Smooth muscle cell (in vitro differentiated cells): ENCODE measurements at regions not wholly inside any gene's neighbourhood (a gene's known extent, or its start where the extent isn't known, plus 50 kb on each side); places are given as distances from the start of the nearest gene placed in this dataset.

Experiments used
- DNase-seq: peaks from one replicate; lab custom pipeline; 2025; ENCODE audit not compliant: unreplicated experiment; lab: John Stamatoyannopoulos, UW
- H2AFZ ChIP-seq: fragments of 200-600 bp; sonication (generic); 2 replicates; pipeline ENCODE4 v1.6.0; 2016; ENCODE audit warnings: antibody characterized with exemption, low read depth, mild to moderate bottlenecking
- H3F3A ChIP-seq: fragments of 200-600 bp; sonication (generic); 2 replicates; pipeline ENCODE4 v1.6.0; 2017; ENCODE audit warnings: antibody characterized with exemption, low read depth
- H3K27ac ChIP-seq: fragments of 200-600 bp; sonication (generic); 2 replicates; pipeline ENCODE4 v1.5.1; 2016; ENCODE audit warnings: low read depth, mild to moderate bottlenecking
- H3K27me3 ChIP-seq: fragments of 200-600 bp; sonication (generic); 2 replicates; pipeline ENCODE4 v1.6.1; 2016; ENCODE audit warnings: low read depth, mild to moderate bottlenecking
- H3K36me3 ChIP-seq: fragments of 200-600 bp; sonication (generic); 2 replicates; pipeline ENCODE4 v1.5.1; 2016; ENCODE audit warnings: low read depth
- H3K4me1 ChIP-seq: fragments of 200-600 bp; sonication (generic); 2 replicates; pipeline ENCODE4 v1.5.1; 2016; ENCODE audit warnings: low read depth
- H3K4me2 ChIP-seq: fragments of 200-600 bp; sonication (generic); 2 replicates; pipeline ENCODE4 v1.6.0; 2016; ENCODE audit warnings: mild to moderate bottlenecking
- H3K4me3 ChIP-seq: fragments of 200-600 bp; sonication (generic); 2 replicates; pipeline ENCODE4 v1.5.1; 2016; ENCODE audit warnings: mild to moderate bottlenecking
- H3K79me2 ChIP-seq: fragments of 200-600 bp; sonication (generic); 2 replicates; pipeline ENCODE4 v1.6.0; 2016; ENCODE audit warnings: low read depth, mild to moderate bottlenecking
- H3K9ac ChIP-seq: fragments of 200-600 bp; sonication (generic); 2 replicates; pipeline ENCODE4 v1.6.0; 2016; ENCODE audit warnings: low read depth
- H3K9me3 ChIP-seq: fragments of 200-600 bp; sonication (generic); replicated peaks from 2 replicates; pipeline ENCODE4 v1.5.1; 2016; ENCODE audit warnings: low read depth
- H4K20me1 ChIP-seq: fragments of 200-600 bp; sonication (generic); 2 replicates; pipeline ENCODE4 v1.6.0; 2016; ENCODE audit warnings: low read depth
- WGBS: methylation state at CpG from one replicate; pipeline ENCODE4 v1.1.7; 2016; ENCODE audit warnings: low lambda C conversion rate; 5-methylcytosine and 5-hydroxymethylcytosine counted together
- TF ChIP-seq, protein P1 (sequence below): fragments of 200-600 bp; sonication (generic); IDR thresholded peaks from 2 replicates; pipeline ENCODE4 v1.5.1; 2017; ENCODE audit warnings: borderline replicate concordance, mild to moderate bottlenecking, antibody characterized with exemption; ENCODE audit not compliant: insufficient read depth, poor library complexity, severe bottlenecking

DNA sequence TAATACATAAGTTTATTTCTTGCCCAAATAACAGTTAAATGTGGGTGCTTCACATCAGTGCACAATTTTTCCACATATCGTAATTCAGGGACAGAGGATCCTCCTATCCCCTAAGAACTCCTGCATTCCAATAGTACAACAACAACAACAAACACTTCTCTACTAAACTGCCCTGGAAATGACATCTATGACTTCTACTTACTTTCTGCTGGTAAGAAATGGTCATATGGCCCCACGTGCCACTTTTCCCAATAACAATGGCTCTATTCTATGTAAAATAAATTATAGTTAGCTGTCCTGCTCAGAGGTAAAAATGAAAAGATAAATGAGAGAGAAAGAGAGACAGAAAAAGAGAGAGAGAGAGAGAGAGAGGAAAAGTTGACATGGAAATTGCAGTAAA, 308.5 kb downstream of the ATXN7L3B start:
- no peak overlapping the region for H3K4me3 ChIP-seq
- no peaks in the 10 kb centered on the region for H4K20me1 ChIP-seq
- no peaks in the 10 kb centered on the region for H3K27me3 ChIP-seq
- H3K4me2 ChIP-seq, result no peak overlapping the region
- H3K9me3 ChIP-seq, result no peaks in the 10 kb centered on the region
- no peak overlapping the region for H3K9ac ChIP-seq
- no peak overlapping the region for H2AFZ ChIP-seq
- no peaks in the 10 kb centered on the region for H3K4me1 ChIP-seq
- H3K27ac ChIP-seq, result no peak overlapping the region
- DNase-seq, result no peak
- H3F3A ChIP-seq, result no peaks in the 10 kb centered on the region
- TF ChIP-seq, protein P1, sequence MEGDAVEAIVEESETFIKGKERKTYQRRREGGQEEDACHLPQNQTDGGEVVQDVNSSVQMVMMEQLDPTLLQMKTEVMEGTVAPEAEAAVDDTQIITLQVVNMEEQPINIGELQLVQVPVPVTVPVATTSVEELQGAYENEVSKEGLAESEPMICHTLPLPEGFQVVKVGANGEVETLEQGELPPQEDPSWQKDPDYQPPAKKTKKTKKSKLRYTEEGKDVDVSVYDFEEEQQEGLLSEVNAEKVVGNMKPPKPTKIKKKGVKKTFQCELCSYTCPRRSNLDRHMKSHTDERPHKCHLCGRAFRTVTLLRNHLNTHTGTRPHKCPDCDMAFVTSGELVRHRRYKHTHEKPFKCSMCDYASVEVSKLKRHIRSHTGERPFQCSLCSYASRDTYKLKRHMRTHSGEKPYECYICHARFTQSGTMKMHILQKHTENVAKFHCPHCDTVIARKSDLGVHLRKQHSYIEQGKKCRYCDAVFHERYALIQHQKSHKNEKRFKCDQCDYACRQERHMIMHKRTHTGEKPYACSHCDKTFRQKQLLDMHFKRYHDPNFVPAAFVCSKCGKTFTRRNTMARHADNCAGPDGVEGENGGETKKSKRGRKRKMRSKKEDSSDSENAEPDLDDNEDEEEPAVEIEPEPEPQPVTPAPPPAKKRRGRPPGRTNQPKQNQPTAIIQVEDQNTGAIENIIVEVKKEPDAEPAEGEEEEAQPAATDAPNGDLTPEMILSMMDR, result no peak
- H3K36me3 ChIP-seq, result no peaks in the 10 kb centered on the region
- WGBS, result 81% methylated on average over 2 of the region's 2 CpGs
- H3K79me2 ChIP-seq, result no peaks in the 10 kb centered on the region

DNA sequence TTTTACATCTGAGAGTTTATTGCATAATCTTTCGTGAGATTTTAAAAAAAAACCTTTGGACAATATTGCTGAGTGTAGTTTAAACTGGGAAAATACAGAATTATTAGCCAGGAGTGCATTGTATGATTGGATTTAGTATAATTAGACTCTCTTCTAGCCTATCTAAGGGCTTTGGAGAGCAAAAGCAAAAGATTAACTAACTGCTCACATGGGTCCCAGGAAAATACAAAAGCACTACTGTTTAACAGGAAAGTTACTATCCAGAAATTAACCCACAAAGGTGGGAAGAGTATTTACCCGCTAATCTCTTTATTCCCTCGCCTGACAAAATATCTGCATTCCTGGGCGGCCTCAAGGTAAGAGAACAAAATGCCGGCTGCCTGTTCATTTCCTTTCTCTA, 309.5 kb downstream of the ATXN7L3B start:
- Histone ChIP-seq H4K20me1 (no peaks in the 10 kb centered on the region), H3K79me2 (no peaks in the 10 kb centered on the region), H3K27me3 (no peaks in the 10 kb centered on the region), H3K4me3 (peak overlapping the region; percentile 15), H3K9me3 (no peaks in the 10 kb centered on the region), H3K9ac (no peak overlapping the region), H3K4me1 (no peaks in the 10 kb centered on the region), H3K4me2 (no peak overlapping the region), H3F3A (no peaks in the 10 kb centered on the region), H3K36me3 (no peaks in the 10 kb centered on the region), H3K27ac (no peak overlapping the region), H2AFZ (no peak overlapping the region)
- no peak for DNase-seq
- TF ChIP-seq, protein P1, result no peak
- 86% methylated on average over 5 of the region's 5 CpGs for WGBS

DNA sequence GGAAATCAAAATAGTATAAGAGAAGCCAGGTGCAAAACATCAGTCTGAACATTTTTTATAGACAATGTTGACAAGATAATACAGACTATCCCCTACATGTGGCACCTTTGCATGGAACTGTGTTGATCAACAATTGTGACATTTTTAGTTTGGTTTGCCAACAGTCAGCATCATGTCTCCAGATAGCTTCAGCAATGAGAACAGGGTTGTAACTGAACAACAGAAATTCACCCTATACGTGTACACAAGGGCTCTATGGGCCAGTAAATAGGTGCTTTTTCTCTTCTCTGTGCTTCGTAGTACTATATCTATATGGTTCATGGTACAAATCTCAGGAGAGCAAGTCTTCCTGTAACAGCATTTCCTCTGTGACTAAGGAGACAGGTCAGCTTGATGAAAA, 310.4 kb downstream of the ATXN7L3B start:
- no peak overlapping the region for H2AFZ ChIP-seq
- H3K4me3 ChIP-seq, result no peak overlapping the region
- no peaks in the 10 kb centered on the region for H3K79me2 ChIP-seq
- 82% methylated on average over 2 of the region's 2 CpGs for WGBS
- no peak for DNase-seq
- no peaks in the 10 kb centered on the region for H3K27me3 ChIP-seq
- H3F3A ChIP-seq, result no peaks in the 10 kb centered on the region
- no peak overlapping the region for H3K27ac ChIP-seq
- H4K20me1 ChIP-seq, result no peaks in the 10 kb centered on the region
- no peak overlapping the region for H3K4me2 ChIP-seq
- no peaks in the 10 kb centered on the region for H3K4me1 ChIP-seq
- TF ChIP-seq, protein P1, result no peak
- H3K9me3 ChIP-seq, result no peaks in the 10 kb centered on the region
- H3K36me3 ChIP-seq, result no peaks in the 10 kb centered on the region
- H3K9ac ChIP-seq, result no peak overlapping the region

DNA sequence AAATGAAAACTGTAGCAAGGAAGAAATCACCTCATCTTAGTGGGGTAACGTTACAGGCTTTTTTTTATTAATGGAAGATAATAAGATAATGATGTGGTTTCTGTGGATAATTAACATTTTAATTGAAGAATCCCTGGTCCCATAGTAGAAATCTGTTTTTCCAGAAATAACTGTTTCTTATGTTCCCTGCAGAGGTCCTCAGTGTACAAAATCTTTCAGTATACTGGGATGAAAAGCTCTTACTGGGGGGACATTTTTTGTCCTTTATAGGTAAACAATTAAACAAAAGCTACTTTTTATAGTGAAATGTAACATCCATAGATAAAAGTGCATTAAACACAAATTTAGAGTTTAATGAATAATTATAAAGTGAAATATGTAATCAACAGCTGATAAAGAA, 312.2 kb downstream of the ATXN7L3B start:
- Histone ChIP-seq H3K4me3 (no peak overlapping the region), H3K36me3 (no peaks in the 10 kb centered on the region), H3K4me2 (no peak overlapping the region), H3K27ac (no peak overlapping the region), H3K9ac (no peak overlapping the region), H2AFZ (no peak overlapping the region), H3K4me1 (no peaks in the 10 kb centered on the region), H3K27me3 (no peaks in the 10 kb centered on the region), H4K20me1 (no peaks in the 10 kb centered on the region), H3K9me3 (no peaks in the 10 kb centered on the region), H3F3A (no peaks in the 10 kb centered on the region), H3K79me2 (no peaks in the 10 kb centered on the region)
- TF ChIP-seq, protein P1, result peak; percentile 7
- WGBS, result 50% methylated on average over 1 of the region's 1 CpG
- no peak for DNase-seq
